HG02588 (cell line): ENCODE measurements at regions not wholly inside any gene's neighbourhood (a gene's known extent, or its start where the extent isn't known, plus 50 kb on each side); places are given as distances from the start of the nearest gene placed in this dataset.

Source experiments
- ATAC-seq: cut with Tn5 transposase; IDR thresholded peaks from one replicate; pipeline ENCODE4 v1.9.1; 2021; ENCODE audit warnings: mild to moderate bottlenecking, moderate library complexity; ENCODE audit not compliant: unreplicated experiment

- ATAC-seq: no peak
These were observed 647.1 kb downstream of the GALR1 start for GRCh38 chr18:77896586-77897252.

DNA sequence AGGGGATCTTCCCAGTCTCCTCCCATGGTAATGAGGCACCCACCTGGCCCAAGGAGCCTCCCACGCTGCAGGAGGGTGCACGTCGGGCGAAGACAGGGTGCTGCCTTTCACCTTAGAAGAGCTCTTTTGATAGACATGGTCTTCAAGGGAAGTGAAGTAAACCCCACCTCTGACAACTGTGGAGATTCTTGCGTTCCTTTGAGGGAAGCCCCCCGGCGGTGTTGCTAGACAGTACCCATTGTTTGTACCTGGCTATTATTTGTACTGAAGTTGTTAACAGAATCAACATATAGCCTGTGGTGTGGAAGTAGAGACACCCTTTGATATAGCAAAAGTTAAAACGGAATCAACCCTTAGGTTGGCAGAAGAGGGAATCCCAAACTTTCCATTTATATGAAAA is 648.0 kb downstream of the GALR1 start:
- no peak for ATAC-seq

- ATAC-seq: peak; percentile 99
These were observed 650.5 kb downstream of the GALR1 start for GRCh38 chr18:77899972-77900754.

DNA sequence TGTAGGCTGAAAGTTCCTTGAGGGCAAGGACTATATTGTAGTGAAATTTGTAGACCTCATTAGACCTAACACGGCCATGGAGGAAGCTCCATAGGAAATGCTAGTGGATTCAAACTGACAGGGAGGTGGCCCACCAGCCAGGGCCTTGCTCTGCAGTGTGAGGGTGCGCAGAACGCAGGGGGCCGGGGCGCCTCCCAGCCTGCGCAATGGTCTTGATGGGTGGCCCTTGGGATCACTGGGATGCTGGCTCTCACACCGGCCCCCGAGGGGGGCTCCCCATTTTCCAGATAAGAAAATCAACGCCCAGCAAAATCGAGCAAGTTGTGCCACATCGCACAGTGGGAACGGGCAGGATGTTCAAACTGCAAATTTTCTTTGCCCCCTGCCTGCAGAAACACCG is 655.4 kb downstream of the GALR1 start:
- no peak for ATAC-seq

- no peak for ATAC-seq
These were observed 655.9 kb downstream of the GALR1 start for GRCh38 chr18:77905449-77906055.

DNA sequence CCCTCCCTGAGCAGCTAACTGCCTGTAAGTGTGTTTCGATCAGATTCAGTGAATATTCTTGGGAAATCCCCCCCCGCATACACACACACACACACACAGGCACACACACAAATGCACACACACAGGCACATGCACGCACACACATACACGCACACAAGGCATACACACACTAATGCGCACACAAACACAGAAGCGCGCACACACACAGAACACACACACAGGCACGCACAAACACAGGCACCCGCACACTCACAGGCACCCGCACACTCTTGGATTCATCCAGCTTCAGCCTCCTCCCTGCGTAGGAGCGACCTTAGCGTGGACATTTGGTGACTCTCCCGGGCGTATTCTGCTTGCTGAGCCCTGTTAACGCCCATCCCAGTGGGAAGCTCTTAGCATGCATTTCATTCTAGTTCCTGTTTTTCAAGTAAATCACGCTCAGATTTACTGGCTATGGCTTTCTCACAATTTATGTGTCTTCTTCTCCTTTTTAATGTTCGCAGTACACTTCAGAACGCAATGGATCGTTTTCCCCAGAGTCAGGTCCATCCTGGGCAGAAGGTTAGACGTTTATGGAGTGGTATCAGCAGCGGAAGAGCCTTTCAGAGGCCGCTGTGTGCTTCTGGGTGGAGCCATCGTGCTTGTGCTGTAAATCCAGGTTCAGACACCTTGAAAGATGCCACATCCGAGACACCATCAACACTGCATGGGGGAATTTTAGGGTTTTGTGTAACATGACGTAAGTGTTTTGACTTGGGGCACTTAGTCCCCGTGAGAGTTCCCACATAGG is 656.6 kb downstream of the GALR1 start:
- ATAC-seq: no peak

GRCh38 chr18:77910347-77910746 is 660.7 kb downstream of the GALR1 start:
- no peak for ATAC-seq

DNA sequence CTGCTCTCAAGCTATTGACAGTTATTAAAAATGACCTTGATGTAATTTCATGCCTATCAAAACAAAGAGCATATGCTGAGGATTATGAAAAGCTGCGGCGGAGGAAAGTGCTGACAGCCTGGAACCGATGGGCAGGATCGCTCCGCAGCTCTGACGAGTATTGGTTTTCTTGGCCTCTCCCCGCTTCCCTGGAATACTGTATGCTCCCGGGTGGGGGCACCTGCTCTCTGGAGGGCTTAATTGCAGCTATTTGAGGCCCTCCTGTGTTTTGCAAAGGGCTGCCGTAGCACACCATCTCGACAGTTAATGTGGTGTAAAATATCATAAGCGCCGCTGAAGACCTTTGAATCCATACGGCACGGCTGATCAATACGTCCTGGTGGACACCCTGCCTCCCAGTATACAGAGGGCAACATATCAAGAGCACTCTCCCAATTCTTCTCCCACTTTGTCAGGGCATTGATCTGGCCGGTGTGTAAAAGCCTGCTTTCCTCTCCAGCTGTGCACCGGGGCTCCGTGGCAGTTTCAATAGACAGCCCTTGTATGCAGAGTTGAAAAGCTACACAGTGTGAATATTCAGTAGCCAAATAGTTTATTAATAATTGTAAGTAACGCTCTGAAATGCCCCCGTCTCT is 662.4 kb downstream of the GALR1 start:
- ATAC-seq: no peak

GRCh38 chr18:77918730-77919129 is 669.1 kb downstream of the GALR1 start:
- no peak for ATAC-seq

GRCh38 chr18:77919923-77920322 is 670.3 kb downstream of the GALR1 start:
- no peak for ATAC-seq

- ATAC-seq: no peak
These were observed 685.7 kb downstream of the GALR1 start for GRCh38 chr18:77935342-77935741.

DNA sequence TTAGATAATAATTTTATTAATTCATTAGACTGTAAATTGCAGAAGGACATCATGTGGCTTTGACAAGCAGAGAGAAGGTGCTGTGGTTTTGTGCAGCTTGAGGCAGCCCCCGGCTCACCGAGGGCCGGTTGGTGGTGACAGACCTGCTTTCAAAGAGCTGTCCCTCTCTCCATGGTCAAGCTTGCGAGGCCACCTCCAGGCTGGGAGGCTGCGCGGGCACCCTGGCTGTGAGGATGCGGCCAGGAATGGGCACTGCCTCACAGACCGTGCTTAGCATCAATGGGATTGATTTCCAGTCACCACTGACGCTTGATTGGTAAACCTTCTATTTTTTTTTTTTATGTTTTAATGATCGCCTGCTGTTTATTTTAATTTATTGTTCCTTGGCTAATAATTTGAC is 690.9 kb downstream of the GALR1 start:
- ATAC-seq: no peak

DNA sequence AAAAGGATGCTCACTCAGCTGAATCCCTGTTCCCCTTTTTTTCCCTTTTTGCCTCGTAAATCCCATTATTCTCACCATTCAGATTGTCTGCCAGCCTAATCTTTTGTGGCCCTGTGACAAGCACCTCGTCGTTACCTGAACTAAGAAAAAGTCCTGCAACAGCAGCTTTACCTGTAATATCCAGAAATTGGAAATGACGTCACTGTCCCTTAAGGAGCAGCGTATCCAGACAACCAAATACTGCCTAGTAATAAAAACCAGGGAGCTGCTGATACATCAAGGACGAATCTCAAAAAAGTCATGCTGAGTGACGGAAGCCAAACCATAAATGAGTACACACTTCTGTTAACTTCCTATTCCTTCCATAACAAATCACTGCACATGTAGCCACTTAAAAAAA is 694.9 kb downstream of the GALR1 start:
- ATAC-seq: no peak

GRCh38 chr18:77948567-77948966 is 698.9 kb downstream of the GALR1 start:
- no peak for ATAC-seq

GRCh38 chr18:77949355-77949973 is 699.8 kb downstream of the GALR1 start:
- ATAC-seq: no peak

- no peak for ATAC-seq
These were observed 709.6 kb downstream of the GALR1 start for GRCh38 chr18:77959248-77959647.

DNA sequence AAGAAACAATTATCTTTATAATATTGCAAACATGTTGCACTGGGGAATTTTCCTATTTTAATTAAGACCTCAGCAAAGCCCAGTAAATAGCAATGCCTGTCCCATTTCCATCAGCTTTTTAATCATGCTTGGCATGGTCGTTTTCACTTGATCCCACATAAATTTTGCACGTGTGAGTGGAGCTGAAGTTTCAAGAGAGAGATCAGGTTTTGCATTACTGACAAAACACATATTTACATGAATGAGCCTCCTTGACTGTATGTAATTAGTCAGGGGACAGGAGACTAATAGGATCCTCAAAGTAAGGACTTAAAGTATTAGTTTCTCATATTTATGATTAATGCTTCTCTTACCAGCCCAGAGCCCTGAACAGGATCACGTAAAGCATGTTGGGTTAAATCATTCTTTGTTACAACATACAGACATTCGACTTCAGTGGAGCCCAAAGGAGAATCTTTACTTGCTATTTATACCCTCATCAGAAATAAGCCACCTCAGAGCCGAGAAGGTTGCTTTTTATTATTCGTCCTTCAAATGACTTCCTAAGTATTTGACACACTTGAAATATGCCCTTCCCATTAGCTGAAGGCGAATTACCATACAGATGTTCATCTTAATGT is 711.3 kb downstream of the GALR1 start:
- no peak for ATAC-seq

- ATAC-seq: no peak
These were observed 717.4 kb downstream of the GALR1 start for GRCh38 chr18:77967071-77967470.

DNA sequence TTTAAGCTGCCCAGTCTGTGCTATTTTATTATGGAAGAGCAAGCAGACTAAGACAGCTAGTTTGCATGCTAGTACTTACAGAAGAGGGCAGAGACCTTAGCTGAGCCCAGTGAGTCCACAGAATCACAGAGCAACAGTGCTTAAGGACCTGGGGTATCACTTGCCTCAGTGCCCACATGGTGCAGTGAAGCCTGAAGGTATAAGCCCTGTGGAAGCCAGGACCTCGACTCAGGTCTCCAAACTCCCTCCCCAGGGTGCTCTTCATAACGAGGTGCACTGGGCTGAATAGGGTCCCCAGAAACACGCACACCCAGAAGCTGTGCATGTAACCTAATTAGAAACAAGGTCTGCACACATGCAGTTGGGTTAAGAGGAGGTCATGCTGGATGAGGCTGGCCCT is 718.1 kb downstream of the GALR1 start:
- no peak for ATAC-seq

GRCh38 chr18:77969972-77970371 is 720.3 kb downstream of the GALR1 start:
- ATAC-seq: no peak
